ENCODE measurements at regions not wholly inside any gene's neighbourhood (a gene's known extent, or its start where the extent isn't known, plus 50 kb on each side); places are given as distances from the start of the nearest gene placed in this dataset.

GRCh38 chr6:146904596-146904995, 299.6 kb upstream of the STXBP5 start:
- Histone ChIP-seq H3K27me3 (ENCODE audit: low read length) (no peaks in the 10 kb centered on the region), H3K9me3 (ENCODE audit: low read length) (no peaks in the 10 kb centered on the region), H3F3A (ENCODE audit: low read length, unreplicated experiment) (no peaks in the 10 kb centered on the region), H3K4me3 (ENCODE audit: low read length) (no peak overlapping the region), H3K36me3 (ENCODE audit: low read depth, low read length) (no peaks in the 10 kb centered on the region), H4K20me1 (ENCODE audit: low read length) (no peaks in the 10 kb centered on the region), H3K4me1 (ENCODE audit: insufficient read depth, low read length) (peaks cover 22% of the 10 kb centered on the region), H2AFZ (ENCODE audit: low read length) (no peak overlapping the region), H3K9me2 (replicated peaks; ENCODE audit: low read length) (no peaks in the 10 kb centered on the region), H3K79me2 (ENCODE audit: low read length) (no peaks in the 10 kb centered on the region), H3K4me2 (ENCODE audit: low read length) (0 out of 2 replicates have a peak overlapping the region, but pooled peaks have one; percentile 53), H3K9ac (ENCODE audit: low read length) (no peak overlapping the region), H3K27ac (ENCODE audit: low read length) (no peak overlapping the region; the same call in 1 of the 2 replicates)
- ChIA-PET CTCF (interaction anchor here (0.6 kb wide), 2 partner anchors 318 to 344 kb away, joined by 3 to 4 read pairs; no protein-coding TSS in a partner anchor), POLR2A (ENCODE audit: unreplicated experiment) (interaction anchor here (0.6 kb wide), 1 partner anchor 196 kb away, joined by 6 read pairs; no protein-coding TSS in a partner anchor)
- BruUV-seq (replicated peaks) = no TSS peak
- ATAC-seq (no peak), DNase-seq (no peak)
- TF ChIP-seq EZH2 (IDR thresholded peaks at IDR 0.05; ENCODE audit: low read length, unreplicated experiment) (no peak), EZH2phosphoT487 (IDR thresholded peaks at IDR 0.05; ENCODE audit: borderline replicate concordance, low read length) (no peak), CTCF (conservative IDR thresholded peaks at IDR 0.05; ENCODE audit: low read depth, low read length) (no peak)
- intact Hi-C loops (cut with micrococcal nuclease) = no loop called here

- ChIA-PET POLR2A (ENCODE audit: unreplicated experiment) (interaction anchor here (0.6 kb wide), 1 partner anchor 341 kb away, joined by 3 read pairs; no protein-coding TSS in a partner anchor), CTCF (no interaction called here)
- H3K4me1 ChIP-seq (ENCODE audit: insufficient read depth, low read length) = peaks cover 22% of the 10 kb centered on the region
- H3K4me3 ChIP-seq (ENCODE audit: low read length) = no peak overlapping the region
- no peaks in the 10 kb centered on the region for H3K79me2 ChIP-seq (ENCODE audit: low read length)
- H3K9me3 ChIP-seq (ENCODE audit: low read length) = no peaks in the 10 kb centered on the region
- H3K9ac ChIP-seq (ENCODE audit: low read length) = no peak overlapping the region
- H3K4me2 ChIP-seq (ENCODE audit: low read length) = peak overlapping the region; percentile 61
- H3K27ac ChIP-seq (ENCODE audit: low read length) = peak overlapping the region; percentile 44
- no peaks in the 10 kb centered on the region for H3F3A ChIP-seq (ENCODE audit: low read length, unreplicated experiment)
- H2AFZ ChIP-seq (ENCODE audit: low read length) = no peak overlapping the region
- peak; percentile 88 for ATAC-seq
- no peaks in the 10 kb centered on the region for H3K36me3 ChIP-seq (ENCODE audit: low read depth, low read length)
- H4K20me1 ChIP-seq (ENCODE audit: low read length) = no peaks in the 10 kb centered on the region
- intact Hi-C loops (cut with micrococcal nuclease) = loop anchor here (1.0 kb wide), 1 partner anchor 9 kb away; no protein-coding TSS in a partner anchor
- H3K9me2 ChIP-seq (replicated peaks; ENCODE audit: low read length) = no peaks in the 10 kb centered on the region
- BruUV-seq (replicated peaks) = no TSS peak
- TF ChIP-seq EZH2phosphoT487 (IDR thresholded peaks at IDR 0.05; ENCODE audit: borderline replicate concordance, low read length) (no peak), EZH2 (IDR thresholded peaks at IDR 0.05; ENCODE audit: low read length, unreplicated experiment) (no peak), CTCF (conservative IDR thresholded peaks at IDR 0.05; ENCODE audit: low read depth, low read length) (no peak)
- H3K27me3 ChIP-seq (ENCODE audit: low read length) = no peaks in the 10 kb centered on the region
- DNase-seq = peak; percentile 96
These were observed 299.0 kb upstream of the STXBP5 start for GRCh38 chr6:146905181-146905704.

- H3F3A ChIP-seq (ENCODE audit: low read length, unreplicated experiment) = no peaks in the 10 kb centered on the region
- H3K4me3 ChIP-seq (ENCODE audit: low read length) = no peak overlapping the region
- H3K36me3 ChIP-seq (ENCODE audit: low read depth, low read length) = no peaks in the 10 kb centered on the region
- DNase-seq (no peak), ATAC-seq (no peak)
- no peaks in the 10 kb centered on the region for H3K9me3 ChIP-seq (ENCODE audit: low read length)
- ChIA-PET POLR2A (ENCODE audit: unreplicated experiment) (no interaction called here), CTCF (no interaction called here)
- no peak overlapping the region for H3K9ac ChIP-seq (ENCODE audit: low read length)
- no peaks in the 10 kb centered on the region for H3K9me2 ChIP-seq (replicated peaks; ENCODE audit: low read length)
- no peak overlapping the region for H3K27ac ChIP-seq (ENCODE audit: low read length)
- H2AFZ ChIP-seq (ENCODE audit: low read length) = no peak overlapping the region
- H3K27me3 ChIP-seq (ENCODE audit: low read length) = no peaks in the 10 kb centered on the region
- no TSS peak for BruUV-seq (replicated peaks)
- TF ChIP-seq CTCF (conservative IDR thresholded peaks at IDR 0.05; ENCODE audit: low read depth, low read length) (no peak), EZH2 (IDR thresholded peaks at IDR 0.05; ENCODE audit: low read length, unreplicated experiment) (no peak), EZH2phosphoT487 (IDR thresholded peaks at IDR 0.05; ENCODE audit: borderline replicate concordance, low read length) (no peak)
- H3K4me1 ChIP-seq (ENCODE audit: insufficient read depth, low read length) = peaks cover 31% of the 10 kb centered on the region
- intact Hi-C loops (cut with micrococcal nuclease) = no loop called here
- no peak overlapping the region for H3K4me2 ChIP-seq (ENCODE audit: low read length)
- no peaks in the 10 kb centered on the region for H4K20me1 ChIP-seq (ENCODE audit: low read length)
- H3K79me2 ChIP-seq (ENCODE audit: low read length) = no peaks in the 10 kb centered on the region
These were observed 295.4 kb upstream of the STXBP5 start for GRCh38 chr6:146908786-146909185.

Data from PC-3 (cell line).